NCI-H2107 treated with DMSO at 0.1 percent for 48 hours (cell line): ENCODE measurements at regions not wholly inside any gene's neighbourhood (a gene's known extent, or its start where the extent isn't known, plus 50 kb on each side); places are given as distances from the start of the nearest gene placed in this dataset.
A peak's percentile ranks its signal among the peaks of the same experiment; 100 is the strongest.

ENCODE experiments used
- DNase-seq: peaks from one replicate; lab custom pipeline; 2025; ENCODE audit not compliant: unreplicated experiment; lab: John Stamatoyannopoulos, UW

- DNase-seq, result no peak
Observed at GRCh38 chr14:51394804-51395203, 154.8 kb downstream of the TMX1 start.

- no peak for DNase-seq
Observed at GRCh38 chr14:51395361-51395849, 155.4 kb downstream of the TMX1 start.

- DNase-seq, result no peak
Observed at GRCh38 chr14:51396222-51396815, 156.3 kb downstream of the TMX1 start.

GRCh38 chr14:51398898-51399297, 158.9 kb downstream of the TMX1 start:
- DNase-seq, result no peak

DNA sequence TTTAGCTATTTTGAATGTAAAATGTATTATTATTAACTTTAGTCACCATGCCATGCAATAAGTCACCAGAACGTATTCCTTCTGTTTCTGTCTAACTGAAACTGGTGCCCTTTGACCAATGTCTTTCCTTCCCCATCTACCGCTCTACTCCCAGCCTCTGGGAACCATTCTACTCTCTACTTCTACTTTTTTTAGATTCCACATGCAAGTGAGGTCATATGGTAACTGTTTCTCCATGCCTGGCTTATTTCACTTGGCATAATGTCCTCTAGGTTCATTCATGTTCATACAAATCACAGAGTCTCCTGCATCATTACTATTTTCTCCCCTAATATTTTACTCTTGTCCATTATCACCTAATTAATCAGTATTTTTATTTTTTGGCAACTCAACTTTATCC, 160.1 kb downstream of the TMX1 start:
- DNase-seq, result no peak

DNA sequence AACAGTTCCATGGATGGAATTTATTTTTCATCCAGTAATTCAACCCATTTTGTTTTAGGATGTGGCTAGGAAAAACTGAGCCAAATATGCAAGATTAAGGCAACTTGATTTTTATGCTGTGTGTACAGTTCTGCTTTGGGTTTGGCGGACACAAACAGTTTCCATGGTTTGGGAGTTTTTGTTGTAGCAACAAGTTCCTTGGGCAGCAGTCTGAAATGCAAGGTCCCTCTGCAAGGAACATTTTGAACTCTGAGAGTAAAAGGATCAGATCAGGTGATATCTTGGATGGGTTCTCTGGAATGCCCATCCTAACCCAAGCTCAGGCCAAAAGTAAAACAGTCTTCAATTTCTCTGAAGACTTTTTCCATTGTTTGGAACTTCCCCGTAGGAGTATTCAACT, 161.2 kb downstream of the TMX1 start:
- DNase-seq, result no peak

- DNase-seq, result no peak
Observed at GRCh38 chr14:51401756-51402155, 161.7 kb downstream of the TMX1 start.

- no peak for DNase-seq
Observed at GRCh38 chr14:51410897-51411296, 170.8 kb downstream of the TMX1 start.

GRCh38 chr14:51419685-51420084, 179.6 kb downstream of the TMX1 start:
- no peak for DNase-seq

DNA sequence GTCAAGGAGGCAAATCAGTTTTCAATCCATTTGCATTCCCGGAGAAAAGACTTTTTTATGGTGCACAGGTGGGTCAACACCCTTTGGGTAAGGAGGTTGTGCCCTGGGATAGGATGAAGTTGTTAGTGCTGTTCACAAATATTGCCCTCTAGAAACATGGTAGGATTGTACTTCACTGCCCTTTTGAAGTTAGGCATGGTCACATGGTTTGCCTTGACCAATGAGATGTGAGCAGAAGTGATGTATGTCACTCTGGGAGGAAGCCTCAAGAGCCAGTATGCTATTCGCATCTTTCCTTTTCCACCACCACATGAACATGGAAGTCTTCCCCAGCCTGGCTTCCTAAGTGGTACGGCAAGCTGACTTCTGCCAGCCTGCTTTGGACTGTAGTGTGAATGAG, 182.7 kb downstream of the TMX1 start:
- no peak for DNase-seq

DNA sequence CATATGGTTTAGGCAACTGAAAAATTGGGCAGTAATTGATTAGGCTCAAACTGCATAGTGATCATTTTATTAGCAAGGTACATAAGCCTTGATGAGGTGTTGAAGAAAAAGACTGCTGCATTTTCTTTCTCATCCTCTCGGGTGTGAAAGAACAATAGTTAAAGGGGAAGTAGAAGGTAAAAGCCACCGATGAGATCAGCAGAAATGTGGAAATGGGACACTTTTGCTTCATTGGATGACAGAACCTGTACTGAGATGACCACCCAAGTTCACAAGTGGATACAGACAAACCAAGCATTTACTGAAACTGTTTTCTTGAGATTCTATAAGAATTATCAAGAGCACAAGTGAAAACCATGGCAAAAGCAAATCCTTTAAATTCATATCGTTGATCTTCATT, 184.0 kb downstream of the TMX1 start:
- DNase-seq, result no peak

- DNase-seq, result no peak
Observed at GRCh38 chr14:51424561-51425251, 184.7 kb downstream of the TMX1 start.

DNA sequence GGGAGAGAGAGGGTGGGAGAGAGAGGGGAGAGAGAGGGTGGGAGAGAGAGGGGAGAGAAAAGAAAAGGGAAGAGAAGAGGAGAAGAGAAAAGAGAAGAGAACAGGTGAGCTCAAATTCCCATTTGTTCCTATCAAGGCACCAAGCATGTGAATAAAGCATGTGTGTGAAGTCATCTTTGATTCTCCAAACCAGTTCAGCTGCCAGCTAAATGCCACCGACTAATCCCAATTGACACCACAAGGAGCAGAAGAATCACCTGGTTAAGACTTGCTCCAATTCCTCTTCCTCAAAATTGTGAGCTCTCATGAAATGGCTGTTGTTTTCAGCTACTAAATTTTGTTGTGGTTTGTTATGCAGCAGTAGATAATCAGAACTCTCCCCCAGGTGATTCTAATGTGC, 188.9 kb downstream of the TMX1 start:
- no peak for DNase-seq

- no peak for DNase-seq
Observed at GRCh38 chr14:51430079-51430478, 190.0 kb downstream of the TMX1 start.

GRCh38 chr14:51430633-51431032, 190.6 kb downstream of the TMX1 start:
- peak; percentile 38 for DNase-seq

DNA sequence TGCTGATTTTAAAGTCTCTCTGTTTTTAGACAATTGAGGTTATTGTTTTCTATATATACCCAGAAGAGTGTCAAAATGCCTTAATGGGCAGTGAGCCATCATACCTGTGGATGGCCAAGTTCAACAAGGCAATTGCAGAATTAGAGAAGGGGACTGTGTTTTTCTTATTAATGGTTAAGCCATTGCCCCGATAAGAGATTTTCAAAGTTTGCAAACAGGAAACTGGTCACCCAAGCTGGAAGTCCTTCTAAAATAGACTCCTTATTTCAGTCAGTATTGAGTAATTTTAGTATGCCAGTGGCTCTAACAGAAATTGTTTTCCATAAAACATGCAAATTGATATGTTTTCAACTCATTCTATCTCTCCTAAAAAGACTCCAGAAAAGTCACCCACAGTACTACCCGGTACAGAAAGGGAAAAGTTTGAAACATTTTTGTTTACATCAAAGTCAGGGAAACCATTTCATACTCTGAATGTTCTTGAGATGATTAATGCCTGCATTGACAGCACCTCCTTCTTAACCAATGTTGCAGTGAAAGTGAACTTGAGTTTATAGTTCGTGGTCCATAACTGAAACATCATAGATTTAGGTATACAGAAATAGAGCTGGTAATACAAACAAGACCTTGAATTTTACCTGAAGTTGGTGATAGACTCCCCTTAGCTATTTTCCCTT, 191.1 kb downstream of the TMX1 start:
- DNase-seq, result no peak

DNA sequence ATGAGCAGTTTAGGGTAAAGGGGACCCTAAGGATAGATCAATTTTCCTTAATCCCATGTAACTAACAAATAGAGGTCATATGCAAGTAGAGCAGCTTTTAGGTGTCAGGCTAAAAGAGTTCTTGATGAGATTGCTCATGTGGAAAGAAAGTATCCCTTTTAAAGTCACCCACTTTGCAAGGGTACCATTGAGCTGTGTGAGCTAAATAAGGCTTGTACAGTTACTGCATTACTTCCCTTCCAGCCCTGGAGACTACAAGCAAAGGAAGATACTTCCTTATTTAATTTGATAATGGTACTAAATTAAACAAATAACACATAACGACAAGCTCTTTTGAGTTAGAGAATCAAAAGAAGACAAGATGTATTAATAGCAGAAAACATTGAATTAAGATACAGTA, 191.7 kb downstream of the TMX1 start:
- no peak for DNase-seq

- no peak for DNase-seq
Observed at GRCh38 chr14:51432302-51432948, 192.4 kb downstream of the TMX1 start.

DNA sequence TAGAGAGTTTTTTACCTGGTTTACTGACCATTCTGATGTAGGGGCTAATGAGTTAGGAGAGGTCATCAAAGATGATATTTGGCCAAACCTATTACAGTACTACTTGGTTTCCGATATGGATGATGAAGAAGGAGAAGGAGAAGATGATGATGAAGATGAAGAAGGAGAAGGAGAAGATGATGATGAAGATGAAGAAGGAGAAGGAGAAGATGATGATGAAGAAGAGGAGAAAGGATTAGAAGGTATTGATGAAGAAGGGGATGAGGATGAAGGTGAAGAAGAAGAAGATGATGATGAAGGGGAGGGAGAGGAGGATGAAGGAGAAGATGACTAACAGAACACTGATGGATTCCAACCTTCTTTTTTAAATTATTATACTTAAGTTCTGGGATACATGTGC, 196.6 kb downstream of the TMX1 start:
- no peak for DNase-seq

GRCh38 chr14:51439896-51440295, 199.8 kb downstream of the TMX1 start:
- DNase-seq, result no peak

GRCh38 chr14:51441001-51441400, 201.0 kb downstream of the TMX1 start:
- no peak for DNase-seq
